Testis (tissue), 2 donors: ENCODE measurements at regions not wholly inside any gene's neighbourhood (a gene's known extent, or its start where the extent isn't known, plus 50 kb on each side); places are given as distances from the start of the nearest gene placed in this dataset.

Source experiments
- DNase-seq: peaks from one replicate; pipeline ENCODE4 v3.0.0-alpha.2; 2019
- H3K27ac ChIP-seq, 2 donors: fragments of 200-600 bp; sonication (generic); one replicate each; pipeline ENCODE4 v1.5.1; 2019
- H3K27me3 ChIP-seq: fragments of 200-600 bp; sonication (generic); one replicate; pipeline ENCODE4 v1.5.1; 2019
- H3K36me3 ChIP-seq: fragments of 200-600 bp; sonication (generic); one replicate; pipeline ENCODE4 v1.5.1; 2017; ENCODE audit warnings: low read depth; ENCODE audit errors: missing control alignments
- H3K4me1 ChIP-seq: fragments of 200-600 bp; sonication (generic); one replicate; pipeline ENCODE4 v1.5.1; 2019
- H3K4me3 ChIP-seq, 2 donors: fragments of 200-600 bp; sonication (generic); one replicate each; pipeline ENCODE4 v1.5.1; 2017 to 2019
- H3K9me3 ChIP-seq: fragments of 200-600 bp; sonication (generic); one replicate; pipeline ENCODE4 v1.5.1; 2017
- POLR2A ChIP-seq: fragments of 450-650 bp; IDR thresholded peaks from one replicate; pipeline ENCODE4 v1.6.1; 2017; ENCODE audit warnings: antibody characterized with exemption, mild to moderate bottlenecking, moderate library complexity
- WGBS, 2 donors: methylation state at CpG; one replicate each; pipeline ENCODE4 v1.1.5; 2018; 5-methylcytosine and 5-hydroxymethylcytosine counted together
- intact Hi-C: fragments of 100-400 bp; cut with DNase I; formaldehyde crosslinking; loops from one replicate; pipeline ENCODE4 v1.15.1; 2023; ENCODE audit warnings: low total_unique reads
- TF ChIP-seq, protein P1 (sequence below), 3 experiments: fragments of 450-650 bp in 2 of 3; fragments of 200-600 bp in 1 of 3; sonication (generic) in 1 of 3; IDR thresholded peaks; one replicate each; pipeline ENCODE4 v1.5.1; 2016 to 2019; ENCODE audit warnings: antibody characterized with exemption in 3 of 3, mild to moderate bottlenecking in 2 of 3, moderate library complexity in 1 of 3

DNA sequence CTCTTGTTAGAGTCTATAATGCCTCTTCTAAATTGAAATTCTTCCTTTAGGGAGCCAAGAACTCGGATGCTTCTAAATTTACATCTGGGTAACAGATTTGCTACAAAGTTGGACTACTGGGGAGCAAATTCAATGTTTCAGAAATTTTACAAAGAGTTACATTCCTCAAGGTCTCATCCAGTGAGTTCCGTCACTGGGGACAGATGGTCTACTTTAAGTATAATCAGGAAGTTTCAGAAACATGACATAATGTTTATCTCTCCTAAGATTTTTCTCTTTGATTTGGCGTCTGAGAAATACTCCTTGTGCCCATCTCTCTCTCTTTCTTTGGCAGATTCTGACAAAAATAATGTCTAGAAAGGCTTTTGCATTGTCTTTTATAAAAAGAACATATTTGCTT lies 81.5 kb upstream of the MBNL2 start:
- TF ChIP-seq POLR2A = no peak
- TF ChIP-seq, protein P1, sequence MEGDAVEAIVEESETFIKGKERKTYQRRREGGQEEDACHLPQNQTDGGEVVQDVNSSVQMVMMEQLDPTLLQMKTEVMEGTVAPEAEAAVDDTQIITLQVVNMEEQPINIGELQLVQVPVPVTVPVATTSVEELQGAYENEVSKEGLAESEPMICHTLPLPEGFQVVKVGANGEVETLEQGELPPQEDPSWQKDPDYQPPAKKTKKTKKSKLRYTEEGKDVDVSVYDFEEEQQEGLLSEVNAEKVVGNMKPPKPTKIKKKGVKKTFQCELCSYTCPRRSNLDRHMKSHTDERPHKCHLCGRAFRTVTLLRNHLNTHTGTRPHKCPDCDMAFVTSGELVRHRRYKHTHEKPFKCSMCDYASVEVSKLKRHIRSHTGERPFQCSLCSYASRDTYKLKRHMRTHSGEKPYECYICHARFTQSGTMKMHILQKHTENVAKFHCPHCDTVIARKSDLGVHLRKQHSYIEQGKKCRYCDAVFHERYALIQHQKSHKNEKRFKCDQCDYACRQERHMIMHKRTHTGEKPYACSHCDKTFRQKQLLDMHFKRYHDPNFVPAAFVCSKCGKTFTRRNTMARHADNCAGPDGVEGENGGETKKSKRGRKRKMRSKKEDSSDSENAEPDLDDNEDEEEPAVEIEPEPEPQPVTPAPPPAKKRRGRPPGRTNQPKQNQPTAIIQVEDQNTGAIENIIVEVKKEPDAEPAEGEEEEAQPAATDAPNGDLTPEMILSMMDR (IDR thresholded peaks at IDR 0.05) = no peak
- Histone ChIP-seq H3K36me3 (no peaks in the 10 kb centered on the region), H3K4me1 (peaks cover 9% of the 10 kb centered on the region), H3K9me3 (no peaks in the 10 kb centered on the region), H3K4me3 (no peak overlapping the region), H3K27ac (peak overlapping the region; percentile 9 to 63), H3K27me3 (no peaks in the 10 kb centered on the region)
- 27 to 30% methylated on average over 3 of the region's 3 CpGs for WGBS, 2 donors
- peak; percentile 59 for DNase-seq
- intact Hi-C loops = no loop called here

DNA sequence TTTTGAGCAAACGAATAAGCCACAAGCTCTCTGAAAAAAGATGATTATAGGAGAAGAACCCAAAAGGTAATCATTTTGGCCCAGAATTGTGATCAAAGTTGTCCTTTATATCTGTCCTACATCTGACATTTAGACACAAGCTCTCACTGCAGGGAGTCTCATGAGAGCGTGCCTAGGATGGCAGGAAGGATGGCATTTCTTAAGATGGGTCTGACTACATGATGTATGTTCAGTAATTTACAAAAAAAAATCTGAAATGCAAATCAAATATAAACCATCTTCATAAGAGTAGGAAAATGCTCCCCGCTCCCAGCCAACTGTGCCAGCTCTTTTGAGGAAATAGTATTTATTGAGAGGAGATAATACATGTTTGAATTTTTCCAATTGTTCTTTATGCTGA lies 81.0 kb upstream of the MBNL2 start:
- Histone ChIP-seq H3K27me3 (no peaks in the 10 kb centered on the region), H3K4me3 (no peak overlapping the region), H3K36me3 (no peaks in the 10 kb centered on the region), H3K4me1 (peaks cover 9% of the 10 kb centered on the region), H3K9me3 (no peaks in the 10 kb centered on the region), H3K27ac (peak overlapping the region; percentile 63 to 64)
- WGBS, 2 donors = 74 to 87% methylated on average over 3 of the region's 3 CpGs
- intact Hi-C loops = no loop called here
- DNase-seq = no peak
- TF ChIP-seq, protein P1 (IDR thresholded peaks at IDR 0.05) = no peak
- no peak for TF ChIP-seq POLR2A

DNA sequence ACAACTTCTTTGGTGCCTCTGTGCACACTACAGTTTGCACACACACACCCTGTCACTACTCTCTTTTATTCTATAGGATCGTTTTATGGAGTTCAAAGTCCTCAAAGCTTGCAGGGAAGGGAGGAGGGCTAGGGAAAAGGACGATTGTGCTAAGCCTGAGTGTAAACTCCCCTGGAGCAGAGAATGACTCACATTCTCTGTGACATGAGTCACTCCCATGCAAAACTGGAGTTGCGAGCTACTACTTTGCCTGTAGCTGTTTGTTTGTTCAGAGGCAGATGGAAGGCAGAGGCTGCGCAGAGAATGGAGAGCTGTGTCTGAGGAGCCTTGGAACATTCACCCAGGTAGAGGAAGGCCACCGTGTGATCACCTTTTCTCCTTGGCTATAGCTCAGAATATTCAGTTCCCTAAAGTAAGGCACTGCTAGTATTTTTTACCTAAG lies 80.5 kb upstream of the MBNL2 start:
- Histone ChIP-seq H3K36me3 (no peaks in the 10 kb centered on the region), H3K27ac (peak overlapping the region; percentile 63 to 64), H3K9me3 (no peaks in the 10 kb centered on the region), H3K4me1 (peaks cover 11% of the 10 kb centered on the region), H3K27me3 (no peaks in the 10 kb centered on the region), H3K4me3 (peak overlapping the region in 1 of 2 donors; percentile 27)
- intact Hi-C loops = no loop called here
- TF ChIP-seq, protein P1 (IDR thresholded peaks at IDR 0.05) = no peak
- no peak for TF ChIP-seq POLR2A
- peak; percentile 63 for DNase-seq
- 40 to 43% methylated on average over 5 of the region's 5 CpGs for WGBS, 2 donors

DNA sequence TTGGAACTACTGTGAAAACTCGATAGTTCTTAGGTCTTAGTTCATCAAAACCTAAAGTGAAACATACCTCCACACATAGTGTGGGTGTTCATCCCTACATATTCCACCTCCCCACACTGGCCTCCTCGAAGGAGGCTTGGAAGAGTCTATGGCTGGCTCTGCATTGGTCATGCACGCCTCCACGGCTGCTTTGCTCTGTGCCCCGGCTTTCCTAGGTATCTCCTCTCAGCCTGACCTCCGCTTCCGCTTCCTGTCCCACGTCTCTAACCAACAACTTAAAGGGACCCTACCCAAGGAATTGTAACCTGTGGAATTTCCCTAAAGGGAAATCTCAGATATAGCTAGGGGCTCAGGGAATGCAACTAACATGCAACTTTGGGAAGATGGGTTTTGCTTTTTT lies 79.7 kb upstream of the MBNL2 start:
- 25 to 34% methylated on average over 8 of the region's 8 CpGs for WGBS, 2 donors
- no peaks in the 10 kb centered on the region for H3K36me3 ChIP-seq
- peaks cover 16% of the 10 kb centered on the region for H3K4me1 ChIP-seq
- peak overlapping the region; percentile 63 to 64 for H3K27ac ChIP-seq
- TF ChIP-seq, protein P1 (IDR thresholded peaks at IDR 0.05) = no peak
- no peak for TF ChIP-seq POLR2A
- H3K27me3 ChIP-seq = no peaks in the 10 kb centered on the region
- H3K4me3 ChIP-seq = peak overlapping the region; percentile 10 to 27
- H3K9me3 ChIP-seq = no peaks in the 10 kb centered on the region
- intact Hi-C loops = no loop called here
- DNase-seq = peak; percentile 84

DNA sequence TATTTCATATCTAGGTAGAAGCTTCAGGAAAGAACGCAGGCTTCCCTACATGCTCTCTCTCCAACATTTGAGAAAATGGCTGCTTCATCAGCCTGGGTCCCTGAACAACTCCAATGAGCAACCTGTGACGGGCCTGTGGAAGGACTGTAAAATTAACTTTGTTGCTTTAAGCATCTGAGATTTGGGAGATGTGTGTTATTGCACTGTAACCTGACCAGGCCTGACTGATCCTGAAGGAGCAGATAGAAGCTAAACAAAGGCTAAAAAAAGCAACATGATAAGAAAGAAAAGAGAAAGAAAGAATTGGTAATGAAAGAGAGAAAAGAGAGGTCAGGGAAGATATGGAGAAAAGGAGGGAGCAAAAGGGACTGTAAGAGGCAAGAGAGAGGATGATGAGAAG lies 77.1 kb upstream of the MBNL2 start:
- H3K4me1 ChIP-seq = peaks cover 26% of the 10 kb centered on the region
- H3K27ac ChIP-seq = no peak overlapping the region
- intact Hi-C loops = no loop called here
- H3K27me3 ChIP-seq = no peaks in the 10 kb centered on the region
- TF ChIP-seq POLR2A = no peak
- TF ChIP-seq, protein P1 (IDR thresholded peaks at IDR 0.05) = no peak
- H3K9me3 ChIP-seq = no peaks in the 10 kb centered on the region
- no peak for DNase-seq
- 70 to 86% methylated on average over 2 of the region's 2 CpGs for WGBS, 2 donors
- no peak overlapping the region for H3K4me3 ChIP-seq
- H3K36me3 ChIP-seq = no peaks in the 10 kb centered on the region
